ENCODE measurements at regions not wholly inside any gene's neighbourhood (a gene's known extent, or its start where the extent isn't known, plus 50 kb on each side); places are given as distances from the start of the nearest gene placed in this dataset.

- no peak for DNase-seq (ENCODE audit: low read depth)
- TF ChIP-seq CTCF (IDR thresholded peaks at IDR 0.05; ENCODE audit: low read depth, low read length, missing control alignments), result no peak
- no peak overlapping the region for H3K4me3 ChIP-seq (ENCODE audit: low read depth, low read length)
These were observed 1121.7 kb upstream of the MAP3K7 start for GRCh38 chr6:91708534-91708933.

- H3K4me3 ChIP-seq (ENCODE audit: low read depth, low read length), result no peak overlapping the region
- TF ChIP-seq CTCF (IDR thresholded peaks at IDR 0.05; ENCODE audit: low read depth, low read length, missing control alignments), result no peak
- no peak for DNase-seq (ENCODE audit: low read depth)
These were observed 1118.8 kb upstream of the MAP3K7 start for GRCh38 chr6:91705646-91706045.

- no peak for DNase-seq (ENCODE audit: low read depth)
These were observed 1117.7 kb upstream of the MAP3K7 start for GRCh38 chr6:91704531-91704930.

GRCh38 chr6:91697010-91697695 is 1110.3 kb upstream of the MAP3K7 start:
- no peak for DNase-seq (ENCODE audit: low read depth)

More at GRCh38 chr6:91704531-91704930, 1117.7 kb upstream of the MAP3K7 start:
- TF ChIP-seq CTCF (IDR thresholded peaks at IDR 0.05; ENCODE audit: low read depth, low read length, missing control alignments), result no peak
- H3K4me3 ChIP-seq (ENCODE audit: low read depth, low read length), result no peak overlapping the region

GRCh38 chr6:91695221-91695620 is 1108.3 kb upstream of the MAP3K7 start:
- H3K4me3 ChIP-seq (ENCODE audit: low read depth, low read length), result no peak overlapping the region
- TF ChIP-seq CTCF (IDR thresholded peaks at IDR 0.05; ENCODE audit: low read depth, low read length, missing control alignments), result no peak
- no peak for DNase-seq (ENCODE audit: low read depth)

More at GRCh38 chr6:91697010-91697695, 1110.3 kb upstream of the MAP3K7 start:
- TF ChIP-seq CTCF (IDR thresholded peaks at IDR 0.05; ENCODE audit: low read depth, low read length, missing control alignments), result no peak
- no peak overlapping the region for H3K4me3 ChIP-seq (ENCODE audit: low read depth, low read length)

- no peak for DNase-seq (ENCODE audit: low read depth)
- no peak for TF ChIP-seq CTCF (IDR thresholded peaks at IDR 0.05; ENCODE audit: low read depth, low read length, missing control alignments)
- H3K4me3 ChIP-seq (ENCODE audit: low read depth, low read length), result no peak overlapping the region
These were observed 1107.3 kb upstream of the MAP3K7 start for GRCh38 chr6:91694016-91694654.

- TF ChIP-seq CTCF (IDR thresholded peaks at IDR 0.05; ENCODE audit: low read depth, low read length, missing control alignments), result no peak
- no peak for DNase-seq (ENCODE audit: low read depth)
These were observed 1104.6 kb upstream of the MAP3K7 start for GRCh38 chr6:91691449-91691848.

More at GRCh38 chr6:91691449-91691848, 1104.6 kb upstream of the MAP3K7 start:
- H3K4me3 ChIP-seq (ENCODE audit: low read depth, low read length), result no peak overlapping the region
